ENCODE measurements at regions not wholly inside any gene's neighbourhood (a gene's known extent, or its start where the extent isn't known, plus 50 kb on each side); places are given as distances from the start of the nearest gene placed in this dataset.

DNA sequence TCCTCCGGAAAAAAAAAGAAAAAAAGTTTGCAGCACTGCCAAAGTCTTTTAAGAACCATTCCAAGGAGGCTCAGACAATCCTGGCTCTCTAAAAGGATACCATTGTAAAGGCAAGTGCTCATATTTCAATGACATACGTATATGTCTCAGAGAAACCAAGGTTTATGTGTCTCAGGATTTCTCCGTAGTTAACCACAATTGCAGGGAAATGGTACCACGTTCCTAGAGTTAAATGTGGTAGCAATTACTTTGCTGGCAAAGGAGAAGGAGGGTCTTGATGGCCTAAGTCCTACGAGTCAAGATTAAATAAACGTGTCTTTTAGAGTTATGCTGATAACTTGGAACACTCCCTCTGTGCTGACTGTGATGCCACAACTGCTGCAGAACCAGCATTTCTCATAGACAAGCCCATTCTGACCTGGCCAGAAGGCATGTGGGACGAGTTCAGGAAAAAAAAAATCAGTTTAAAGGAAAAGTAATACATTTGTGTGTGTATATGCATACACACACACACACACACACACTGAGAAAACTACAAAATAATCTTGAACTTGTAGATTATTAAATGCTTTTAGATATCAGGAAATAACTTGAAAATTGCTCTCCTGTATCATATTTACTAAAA, 245.9 kb downstream of the FGFR2 start:
- TF ChIP-seq POLR2A (IDR thresholded peaks at IDR 0.05) = no peak
- no peak for TF ChIP-seq CTCF (IDR thresholded peaks at IDR 0.05)
- TF ChIP-seq EP300 (IDR thresholded peaks at IDR 0.05; ENCODE audit: low read depth) = no peak
- no peak for TF ChIP-seq POLR2AphosphoS5 (IDR thresholded peaks at IDR 0.05)
